H1 (cell line): ENCODE measurements at regions not wholly inside any gene's neighbourhood (a gene's known extent, or its start where the extent isn't known, plus 50 kb on each side); places are given as distances from the start of the nearest gene placed in this dataset.

ENCODE experiments used
- CTCF ChIA-PET: fragments of 300-600 bp; sonication (Branson Sonifier 250); formaldehyde crosslinking; loops from one replicate; lab custom pipeline; 2021; ENCODE audit not compliant: partially characterized antibody; lab: Charles Lee
- POLR2A ChIA-PET: fragments of 300-600 bp; sonication (Branson Sonifier 250); formaldehyde crosslinking; loops from one replicate; lab custom pipeline; 2021; ENCODE audit warnings: inconsistent platforms; ENCODE audit not compliant: partially characterized antibody; lab: Charles Lee
- DNase-seq, 2 experiments: peaks; one replicate each; pipeline versions ENCODE4 v3.0.0 to v3.0.0-alpha.2; 2010 to 2022; ENCODE audit warnings: low spot score in 2 of 2, low read depth in 1 of 2, mixed read lengths in 1 of 2
- FAIRE-seq: peaks from 2 replicates; lab custom pipeline; 2011; peaks lifted over from hg19 to GRCh38; lab: Jason Lieb, UNC
- H2AFZ ChIP-seq: 2 replicates; pipeline ENCODE4 v1.8.1; 2012; ENCODE audit warnings: low read length, inconsistent platforms
- H2AK5ac ChIP-seq: 2 replicates; pipeline ENCODE4 v1.6.1; 2013; ENCODE audit warnings: low read depth, low read length
- H2BK120ac ChIP-seq: replicated peaks from 2 replicates; pipeline ENCODE3; 2013; ENCODE audit warnings: low read depth, low read length, inconsistent platforms
- H2BK12ac ChIP-seq: 2 replicates; pipeline ENCODE4 v1.6.1; 2013; ENCODE audit warnings: low read depth, low read length
- H2BK15ac ChIP-seq: 2 replicates; pipeline ENCODE4 v1.6.1; 2013; ENCODE audit warnings: low read length
- H2BK20ac ChIP-seq: 2 replicates; pipeline ENCODE4 v1.6.1; 2013; ENCODE audit warnings: low read length
- H2BK5ac ChIP-seq: 2 replicates; pipeline ENCODE4 v1.6.1; 2013; ENCODE audit warnings: low read depth, low read length
- H3K14ac ChIP-seq: 2 replicates; pipeline ENCODE4 v1.6.1; 2013; ENCODE audit warnings: inconsistent platforms; ENCODE audit not compliant: insufficient read length
- H3K18ac ChIP-seq: 2 replicates; pipeline ENCODE4 v1.6.1; 2013; ENCODE audit warnings: low read length; ENCODE audit errors: extremely low read depth
- H3K23ac ChIP-seq: 2 replicates; pipeline ENCODE4 v1.6.1; 2013; ENCODE audit warnings: inconsistent platforms; ENCODE audit not compliant: insufficient read length
- H3K23me2 ChIP-seq: 2 replicates; pipeline ENCODE4 v1.6.1; 2013; ENCODE audit warnings: low read depth, low read length
- H3K27ac ChIP-seq: 2 replicates; pipeline ENCODE4 v1.6.1; 2011; ENCODE audit warnings: low read depth, low read length, inconsistent platforms
- H3K27me3 ChIP-seq, 4 experiments: replicated peaks in 1 of 4; 1 replicate in 1 of 4; 2 replicates in 3 of 4; pipeline versions ENCODE4 v1.6.1 to v1.8.1; 2011 to 2013; ENCODE audit warnings: low read length in 3 of 4, mild to moderate bottlenecking in 3 of 4, inconsistent platforms in 2 of 4, mixed read lengths in 2 of 4, moderate library complexity in 1 of 4; ENCODE audit not compliant: control insufficient read depth in 3 of 4, insufficient read depth in 3 of 4; ENCODE audit errors: extremely low read depth in 1 of 4
- H3K36me3 ChIP-seq, 4 experiments: 2 replicates each; pipeline versions ENCODE4 v1.6.1 to v1.8.1; 2011 to 2013; ENCODE audit warnings: mild to moderate bottlenecking in 4 of 4, low read length in 3 of 4, moderate library complexity in 2 of 4, control low read depth in 1 of 4, inconsistent platforms in 1 of 4; ENCODE audit not compliant: insufficient read depth in 4 of 4, control insufficient read depth in 2 of 4
- H3K4ac ChIP-seq: replicated peaks from 2 replicates; pipeline ENCODE3; 2013; ENCODE audit warnings: low read length, low read depth, mixed read lengths, inconsistent platforms; ENCODE audit not compliant: insufficient read length
- H3K4me1 ChIP-seq, 4 experiments: replicated peaks in 1 of 4; 1 replicate in 1 of 4; 2 replicates in 3 of 4; pipeline versions ENCODE4 v1.6.1 to v1.8.1; 2011 to 2013; ENCODE audit warnings: low read length in 3 of 4, inconsistent platforms in 2 of 4, mixed read lengths in 1 of 4; ENCODE audit not compliant: insufficient read depth in 4 of 4, control insufficient read depth in 3 of 4
- H3K4me2 ChIP-seq, 2 experiments: 2 replicates each; pipeline versions ENCODE4 v1.6.1 to v1.8.1; 2011 to 2013; ENCODE audit warnings: low read depth in 2 of 2, low read length in 2 of 2, control low read depth in 1 of 2, inconsistent platforms in 1 of 2, mild to moderate bottlenecking in 1 of 2; ENCODE audit not compliant: insufficient read depth in 1 of 2
- H3K4me3 ChIP-seq, 4 experiments: fragments of 200-600, 300-600 bp in 1 of 4; sonication (generic), shearing (Covaris generic), sonication (Bioruptor Twin) in 1 of 4; 2 replicates each; pipeline versions ENCODE4 v1.5.1 to v1.8.1; 2011 to 2016; ENCODE audit warnings: low read length in 4 of 4, low read depth in 3 of 4, control low read depth in 2 of 4, inconsistent platforms in 2 of 4, mild to moderate bottlenecking in 2 of 4, mixed read lengths in 1 of 4, moderate library complexity in 1 of 4; ENCODE audit not compliant: insufficient read depth in 2 of 4; ENCODE audit errors: extremely low read depth in 1 of 4
- H3K56ac ChIP-seq: replicated peaks from 2 replicates; pipeline ENCODE3; 2013; ENCODE audit warnings: low read depth, mild to moderate bottlenecking, mixed read lengths, low read length, inconsistent platforms; ENCODE audit not compliant: insufficient read length
- H3K79me1 ChIP-seq: 2 replicates; pipeline ENCODE4 v1.6.1; 2013; ENCODE audit warnings: low read depth, low read length, control low read depth
- H3K79me2 ChIP-seq, 2 experiments: 2 replicates each; pipeline versions ENCODE4 v1.6.1 to v1.8.1; 2012 to 2013; ENCODE audit warnings: low read length in 2 of 2, mild to moderate bottlenecking in 2 of 2, inconsistent platforms in 1 of 2; ENCODE audit not compliant: insufficient read depth in 2 of 2, control insufficient read depth in 1 of 2
- H3K9ac ChIP-seq, 4 experiments: replicated peaks in 1 of 4; 1 replicate in 1 of 4; 2 replicates in 3 of 4; pipeline versions ENCODE4 v1.6.1 to v1.8.1; 2011 to 2013; ENCODE audit warnings: low read depth in 3 of 4, low read length in 3 of 4, control low read depth in 2 of 4, mild to moderate bottlenecking in 2 of 4, moderate library complexity in 2 of 4, inconsistent platforms in 1 of 4; ENCODE audit errors: extremely low read depth in 1 of 4
- H3K9me3 ChIP-seq, 2 experiments: 2 replicates each; pipeline versions ENCODE4 v1.6.1 to v1.8.1; 2012 to 2013; ENCODE audit warnings: mild to moderate bottlenecking in 2 of 2, moderate library complexity in 2 of 2, control low read depth in 1 of 2, inconsistent platforms in 1 of 2, low read depth in 1 of 2, low read length in 1 of 2, mixed read lengths in 1 of 2; ENCODE audit not compliant: insufficient read depth in 2 of 2
- H4K20me1 ChIP-seq, 2 experiments: replicated peaks in 1 of 2; 2 replicates each; pipeline versions ENCODE3 to v1.8.1; 2011 to 2013; ENCODE audit warnings: inconsistent platforms in 2 of 2, low read length in 2 of 2, mild to moderate bottlenecking in 1 of 2; ENCODE audit not compliant: insufficient read depth in 2 of 2, control insufficient read depth in 1 of 2
- H4K5ac ChIP-seq: 2 replicates; pipeline ENCODE4 v1.6.1; 2013; ENCODE audit warnings: low read length, low read depth, mixed read lengths, inconsistent platforms; ENCODE audit not compliant: insufficient read length
- H4K8ac ChIP-seq: 2 replicates; pipeline ENCODE4 v1.8.0; 2013; ENCODE audit warnings: mild to moderate bottlenecking, moderate library complexity, low read length, inconsistent platforms; ENCODE audit not compliant: insufficient read depth; ENCODE audit errors: extremely low read depth
- H4K91ac ChIP-seq: replicated peaks from 2 replicates; pipeline ENCODE3; 2013; ENCODE audit warnings: low read length, mixed read lengths, inconsistent platforms; ENCODE audit not compliant: insufficient read length
- BCL11A ChIP-seq, 2 experiments: IDR thresholded peaks; one replicate each; pipeline ENCODE4 v1.6.1; 2011; ENCODE audit warnings: low read depth in 2 of 2, low read length in 2 of 2, mild to moderate bottlenecking in 2 of 2
- CBX8 ChIP-seq: fragments of 300-800, 300-1000 bp; sonication (generic); IDR thresholded peaks from 2 replicates; pipeline ENCODE4 v1.7.1; 2016; ENCODE audit warnings: low read depth, low read length, borderline replicate concordance
- CTBP2 ChIP-seq: IDR thresholded peaks from 2 replicates; pipeline ENCODE4 v1.7.0; 2011; ENCODE audit warnings: borderline replicate concordance, mild to moderate bottlenecking, moderate library complexity, mixed read lengths, low read length; ENCODE audit not compliant: insufficient read depth, insufficient read length
- EGR1 ChIP-seq: IDR thresholded peaks from 2 replicates; pipeline ENCODE4 v1.6.1; 2011; ENCODE audit warnings: low read depth, low read length, borderline replicate concordance
- GTF2F1 ChIP-seq: IDR thresholded peaks from 2 replicates; pipeline ENCODE4 v1.6.1; 2012; ENCODE audit warnings: low read depth, low read length, improper control_type of control experiment, borderline replicate concordance
- HDAC6 ChIP-seq: IDR thresholded peaks from one replicate; pipeline ENCODE4 v1.7.1; 2012; ENCODE audit warnings: low read depth, mild to moderate bottlenecking, inconsistent platforms, low read length, moderate library complexity
- POU5F1 ChIP-seq: IDR thresholded peaks from 2 replicates; pipeline ENCODE4 v1.6.1; 2011; ENCODE audit warnings: low read depth, mild to moderate bottlenecking, low read length, moderate library complexity
- RAD21 ChIP-seq, 2 experiments: IDR thresholded peaks in 1 of 2; conservative IDR thresholded peaks in 1 of 2; 2 replicates each; pipeline ENCODE4 v1.6.1; 2011; ENCODE audit warnings: low read depth in 2 of 2, low read length in 2 of 2, improper control_type of control experiment in 1 of 2, inconsistent platforms in 1 of 2, mild to moderate bottlenecking in 1 of 2, moderate library complexity in 1 of 2
- TAF7 ChIP-seq: optimal IDR thresholded peaks from 2 replicates; pipeline ENCODE3; 2011; ENCODE audit warnings: low read depth, mild to moderate bottlenecking, inconsistent platforms, low read length, moderate library complexity, borderline replicate concordance
- TCF12 ChIP-seq: IDR thresholded peaks from 2 replicates; pipeline ENCODE4 v1.6.1; 2011; ENCODE audit warnings: low read depth, mild to moderate bottlenecking, low read length
- TEAD4 ChIP-seq: IDR thresholded peaks from 2 replicates; pipeline ENCODE4 v1.6.1; 2012; ENCODE audit warnings: low read depth, low read length, inconsistent platforms, mixed read lengths
- WGBS, 2 experiments: shearing (Covaris generic) in 1 of 2; methylation state at CpG; one replicate each; pipeline versions ENCODE4 v1.1.6 to v1.1.7; 2013 to 2015; ENCODE audit warnings: low lambda C conversion rate in 2 of 2, mixed read lengths in 2 of 2, inconsistent platforms in 1 of 2, low coverage in 1 of 2, missing lambda C conversion rate in 1 of 2; ENCODE audit not compliant: insufficient replicate concordance in 2 of 2, insufficient coverage in 1 of 2, insufficient read length in 1 of 2; ENCODE audit errors: extremely low coverage in 1 of 2, missing lambda C conversion rate in 1 of 2; 5-methylcytosine and 5-hydroxymethylcytosine counted together

DNA sequence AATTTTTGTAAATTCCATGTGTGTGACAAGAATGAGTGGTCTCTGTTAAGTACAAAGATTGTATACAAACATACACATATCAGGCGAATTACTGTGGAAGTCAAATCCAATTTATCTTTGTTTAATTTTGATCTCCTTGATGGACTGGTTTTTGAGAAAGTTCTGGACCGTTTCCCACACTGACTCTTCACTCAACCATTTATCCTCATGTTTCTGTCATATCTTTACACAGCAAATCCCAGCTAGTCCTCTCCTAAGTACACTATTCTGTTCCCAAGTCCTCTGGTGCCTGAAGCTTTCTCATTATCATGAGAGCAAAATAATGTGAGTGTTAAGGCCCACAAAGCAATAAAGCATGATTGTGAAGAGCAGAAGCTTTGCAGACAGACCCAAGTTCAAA is 189.9 kb downstream of the WNT5A start:
- H3K18ac ChIP-seq: no peak overlapping the region
- CTCF ChIA-PET: no interaction called here
- no peaks in the 10 kb centered on the region for H4K20me1 ChIP-seq
- peaks cover 1 to 5% (median 3%) of the 10 kb centered on the region in 4 experiments; a peak in 3 of 7 replicates for H3K4me1 ChIP-seq
- no peak for TF ChIP-seq POU5F1
- no peak for TF ChIP-seq BCL11A (IDR thresholded peaks at IDR 0.05; ENCODE audit: low read depth in 2 of 2, low read length in 2 of 2)
- no peak for TF ChIP-seq TAF7
- TF ChIP-seq CBX8: no peak
- no peak for TF ChIP-seq CTBP2
- TF ChIP-seq TEAD4: no peak
- no peak for TF ChIP-seq EGR1
- TF ChIP-seq HDAC6: no peak
- TF ChIP-seq GTF2F1: no peak
- TF ChIP-seq RAD21 (IDR thresholded peaks at IDR 0.05 in 1 of 2, conservative IDR thresholded peaks at IDR 0.05 in 1 of 2; ENCODE audit: low read depth in 2 of 2, low read length in 2 of 2): no peak
- TF ChIP-seq TCF12: no peak
- no peaks in the 10 kb centered on the region for H3K36me3 ChIP-seq
- no peaks in the 10 kb centered on the region for H3K79me2 ChIP-seq
- no peaks in the 10 kb centered on the region for H3K79me1 ChIP-seq
- no peak overlapping the region for H2BK12ac ChIP-seq
- FAIRE-seq: no peak
- no peak overlapping the region for H3K14ac ChIP-seq
- POLR2A ChIA-PET: no interaction called here
- no peak overlapping the region for H3K4me3 ChIP-seq
- no peak overlapping the region for H3K27ac ChIP-seq
- no peaks in the 10 kb centered on the region for H3K9me3 ChIP-seq
- H2BK120ac ChIP-seq: no peak overlapping the region
- H3K4ac ChIP-seq: no peak overlapping the region
- no peak overlapping the region for H3K9ac ChIP-seq
- H4K5ac ChIP-seq: no peak overlapping the region
- H2BK5ac ChIP-seq: no peak overlapping the region
- H2BK20ac ChIP-seq: no peak overlapping the region
- no peak overlapping the region for H2BK15ac ChIP-seq
- H4K8ac ChIP-seq: no peak overlapping the region
- H4K91ac ChIP-seq: no peak overlapping the region
- H3K4me2 ChIP-seq: no peak overlapping the region
- 84% methylated on average over 2 of the region's 2 CpGs; no CpG with 5 or more reads in 1 of the 2 experiments for WGBS, 2 experiments
- DNase-seq: no peak
- H3K27me3 ChIP-seq: no peaks in the 10 kb centered on the region
- H3K23me2 ChIP-seq: no peaks in the 10 kb centered on the region
- H3K56ac ChIP-seq: no peak overlapping the region
- H2AK5ac ChIP-seq: no peak overlapping the region
- no peak overlapping the region for H3K23ac ChIP-seq
- H2AFZ ChIP-seq: no peak overlapping the region
